B cell (primary cell): ENCODE measurements at regions not wholly inside any gene's neighbourhood (a gene's known extent, or its start where the extent isn't known, plus 50 kb on each side); places are given as distances from the start of the nearest gene placed in this dataset.

Source experiments
- CTCF ChIP-seq: fragments of 200-600 bp; IDR thresholded peaks from one replicate; pipeline ENCODE4 v1.8.0; 2022; ENCODE audit warnings: antibody characterized with exemption, mild to moderate bottlenecking
- EZH2 ChIP-seq: IDR thresholded peaks from 2 replicates; pipeline ENCODE4 v1.6.1; 2012; ENCODE audit warnings: borderline replicate concordance, low read depth, mild to moderate bottlenecking, moderate library complexity, low read length; ENCODE audit not compliant: insufficient read depth, poor library complexity, severe bottlenecking

DNA sequence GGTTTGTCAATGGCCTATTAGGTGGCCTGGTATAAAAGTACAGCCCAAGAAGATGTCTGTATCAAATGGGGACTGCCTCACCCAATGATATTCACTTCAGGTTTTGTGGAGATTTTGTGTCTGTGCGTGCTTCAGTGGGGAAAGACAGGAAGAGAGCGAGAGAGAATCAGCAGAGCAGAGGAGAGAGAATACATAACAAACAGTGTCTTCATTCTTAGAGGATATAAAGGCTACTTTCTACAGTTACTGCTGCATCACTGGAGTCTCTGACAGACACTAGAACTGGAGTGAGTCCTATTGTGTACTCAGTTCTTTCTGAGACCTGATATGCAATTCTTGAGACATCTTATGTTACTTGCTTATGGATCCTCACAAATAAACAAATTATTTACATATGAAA lies 115.0 kb downstream of the CASP12 start:
- TF ChIP-seq CTCF, result no peak
- no peak for TF ChIP-seq EZH2
